Neutrophil (primary cell): ENCODE measurements at regions not wholly inside any gene's neighbourhood (a gene's known extent, or its start where the extent isn't known, plus 50 kb on each side); places are given as distances from the start of the nearest gene placed in this dataset.

Experiments used
- H3K27ac ChIP-seq: fragments of 200-600 bp; sonication (generic); 2 replicates; pipeline ENCODE4 v1.5.1; 2016; ENCODE audit warnings: mild to moderate bottlenecking, moderate library complexity
- H3K27me3 ChIP-seq: fragments of 200-600 bp; sonication (generic); 2 replicates; pipeline ENCODE4 v1.6.0; 2016; ENCODE audit warnings: mild to moderate bottlenecking
- H3K36me3 ChIP-seq: fragments of 200-600 bp; sonication (generic); 2 replicates; pipeline ENCODE4 v1.5.1; 2017
- H3K4me1 ChIP-seq, 2 experiments: fragments of 200-600 bp in 1 of 2; sonication (generic) in 1 of 2; 1 replicate in 1 of 2; 2 replicates in 1 of 2; pipeline versions ENCODE4 v1.5.1 to v1.6.1; 2013 to 2016; ENCODE audit warnings: low read depth in 1 of 2, low read length in 1 of 2, mild to moderate bottlenecking in 1 of 2, moderate library complexity in 1 of 2; ENCODE audit not compliant: control insufficient read depth in 1 of 2, insufficient read depth in 1 of 2
- H3K4me3 ChIP-seq, 2 experiments: fragments of 200-600 bp in 1 of 2; sonication (generic) in 1 of 2; 1 replicate in 1 of 2; 2 replicates in 1 of 2; pipeline ENCODE4 v1.5.1; 2013 to 2016; ENCODE audit warnings: low read depth in 1 of 2, low read length in 1 of 2, mild to moderate bottlenecking in 1 of 2, moderate library complexity in 1 of 2
- H3K9me3 ChIP-seq: fragments of 200-600 bp; sonication (generic); 2 replicates; pipeline ENCODE4 v1.5.1; 2016
- TF ChIP-seq, protein P1 (sequence below): fragments of 200-600 bp; sonication (generic); IDR thresholded peaks from 2 replicates; pipeline ENCODE4 v1.5.1; 2016; ENCODE audit warnings: antibody characterized with exemption

- TF ChIP-seq, protein P1, sequence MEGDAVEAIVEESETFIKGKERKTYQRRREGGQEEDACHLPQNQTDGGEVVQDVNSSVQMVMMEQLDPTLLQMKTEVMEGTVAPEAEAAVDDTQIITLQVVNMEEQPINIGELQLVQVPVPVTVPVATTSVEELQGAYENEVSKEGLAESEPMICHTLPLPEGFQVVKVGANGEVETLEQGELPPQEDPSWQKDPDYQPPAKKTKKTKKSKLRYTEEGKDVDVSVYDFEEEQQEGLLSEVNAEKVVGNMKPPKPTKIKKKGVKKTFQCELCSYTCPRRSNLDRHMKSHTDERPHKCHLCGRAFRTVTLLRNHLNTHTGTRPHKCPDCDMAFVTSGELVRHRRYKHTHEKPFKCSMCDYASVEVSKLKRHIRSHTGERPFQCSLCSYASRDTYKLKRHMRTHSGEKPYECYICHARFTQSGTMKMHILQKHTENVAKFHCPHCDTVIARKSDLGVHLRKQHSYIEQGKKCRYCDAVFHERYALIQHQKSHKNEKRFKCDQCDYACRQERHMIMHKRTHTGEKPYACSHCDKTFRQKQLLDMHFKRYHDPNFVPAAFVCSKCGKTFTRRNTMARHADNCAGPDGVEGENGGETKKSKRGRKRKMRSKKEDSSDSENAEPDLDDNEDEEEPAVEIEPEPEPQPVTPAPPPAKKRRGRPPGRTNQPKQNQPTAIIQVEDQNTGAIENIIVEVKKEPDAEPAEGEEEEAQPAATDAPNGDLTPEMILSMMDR = no peak
- H3K36me3 ChIP-seq = no peaks in the 10 kb centered on the region
Observed at GRCh38 chr6:1007159-1007558, 304.7 kb upstream of the FOXQ1 start.

DNA sequence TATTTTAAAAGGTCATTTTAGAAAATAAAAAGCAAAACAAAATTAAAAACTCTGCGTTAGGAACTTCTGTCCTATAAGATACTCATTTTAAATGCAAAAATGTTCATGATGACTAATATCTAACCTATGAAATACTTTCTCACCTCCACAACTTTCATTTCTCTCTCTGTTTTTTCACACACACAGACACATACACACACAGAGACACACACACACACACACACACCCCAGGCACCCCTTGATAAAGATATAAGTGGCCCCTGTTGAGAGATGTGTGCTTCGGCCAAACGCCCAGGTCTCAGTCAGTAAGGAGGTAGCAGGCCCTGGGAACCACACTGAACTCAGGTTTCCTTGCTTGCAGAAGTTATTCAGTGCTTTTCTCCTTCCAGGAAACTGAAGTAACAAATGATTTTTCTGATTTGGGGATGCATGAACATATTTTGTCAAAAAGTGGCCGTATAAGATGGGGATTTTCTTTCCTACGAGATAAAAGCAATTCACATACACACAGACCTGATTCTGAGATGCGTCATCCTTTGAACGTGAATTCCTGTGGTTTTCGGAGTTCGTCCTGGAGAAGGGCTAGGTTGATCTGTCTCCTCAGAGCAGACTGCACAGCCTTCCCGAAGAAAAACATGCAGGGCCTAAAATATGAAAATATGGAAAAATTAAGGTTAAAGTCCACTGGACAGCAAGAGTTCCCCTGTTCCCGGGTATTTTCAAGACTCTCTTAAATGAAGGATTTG is 306.8 kb upstream of the FOXQ1 start:
- H3K4me1 ChIP-seq = no peaks in the 10 kb centered on the region
- peaks cover 6% of the 10 kb centered on the region for H3K27me3 ChIP-seq
- H3K27ac ChIP-seq = no peak overlapping the region
- H3K4me3 ChIP-seq = no peak overlapping the region
- TF ChIP-seq, protein P1 = no peak
- H3K9me3 ChIP-seq = no peaks in the 10 kb centered on the region
- H3K36me3 ChIP-seq = no peaks in the 10 kb centered on the region

More at GRCh38 chr6:1007159-1007558, 304.7 kb upstream of the FOXQ1 start:
- Histone ChIP-seq H3K9me3 (no peaks in the 10 kb centered on the region), H3K27me3 (peaks cover 6% of the 10 kb centered on the region), H3K27ac (no peak overlapping the region), H3K4me1 (no peaks in the 10 kb centered on the region), H3K4me3 (no peak overlapping the region)

DNA sequence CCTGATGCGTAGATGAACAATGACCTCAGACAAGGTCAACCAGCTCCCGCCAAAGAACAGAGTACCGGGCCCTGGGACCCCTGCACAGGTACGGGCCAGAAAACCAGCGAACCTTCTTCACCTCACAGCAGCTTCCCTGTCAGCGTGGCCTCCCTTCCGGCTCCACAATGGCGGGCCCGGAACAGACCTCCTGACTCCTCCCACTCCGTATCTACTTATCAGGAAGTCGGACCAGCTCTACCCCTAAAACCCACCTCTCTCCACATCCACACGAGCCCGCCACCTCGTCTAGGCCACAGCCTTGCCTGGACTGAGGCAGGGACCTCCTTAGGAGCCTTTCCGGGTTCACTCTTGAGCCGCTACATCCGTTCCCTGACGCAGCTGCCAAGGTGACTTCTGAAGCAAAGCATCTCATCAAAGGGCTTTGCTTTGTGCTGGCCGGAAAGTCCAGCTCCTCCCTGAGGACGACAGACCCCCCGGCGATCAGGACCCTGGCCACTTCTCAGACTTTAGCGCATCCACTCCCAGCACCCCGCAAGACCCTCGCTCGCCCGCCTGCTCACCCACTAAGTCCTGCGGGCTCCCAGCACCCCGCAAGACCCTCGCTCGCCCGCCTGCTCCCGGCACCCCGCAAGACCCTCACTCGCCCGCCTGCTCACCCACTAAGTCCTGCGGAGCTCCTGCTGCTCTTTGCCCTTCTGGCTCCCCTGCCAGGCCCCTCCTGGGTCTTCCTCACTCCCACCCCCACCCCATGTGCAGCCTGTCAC is 308.3 kb upstream of the FOXQ1 start:
- TF ChIP-seq, protein P1 = no peak
- H3K4me3 ChIP-seq = no peak overlapping the region
- H3K36me3 ChIP-seq = no peaks in the 10 kb centered on the region
- no peak overlapping the region for H3K27ac ChIP-seq
- peaks cover 6% of the 10 kb centered on the region for H3K27me3 ChIP-seq
- H3K9me3 ChIP-seq = no peaks in the 10 kb centered on the region
- H3K4me1 ChIP-seq = no peaks in the 10 kb centered on the region

DNA sequence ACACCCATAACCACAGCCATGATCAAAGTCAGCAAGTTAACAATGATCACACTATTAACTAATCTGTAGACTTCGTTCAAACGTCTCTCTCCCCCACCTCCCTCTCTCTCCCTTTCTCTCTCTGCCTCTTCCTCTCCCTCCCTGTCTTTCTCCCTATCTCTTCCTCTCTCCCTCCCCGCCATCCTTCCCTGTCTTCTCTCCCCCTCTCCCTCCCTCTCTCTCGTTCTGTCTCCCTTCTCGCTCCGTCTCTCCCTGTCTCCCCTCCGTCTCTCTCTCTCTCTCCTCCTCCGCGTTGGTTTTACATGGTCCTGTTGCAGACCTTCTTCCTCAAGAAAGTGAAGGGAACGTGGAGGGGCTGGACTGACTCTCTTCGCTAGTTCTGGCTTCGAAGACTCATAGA is 308.9 kb upstream of the FOXQ1 start:
- peaks cover under 1% of the 10 kb centered on the region for H3K27me3 ChIP-seq
- TF ChIP-seq, protein P1 = no peak
- H3K36me3 ChIP-seq = no peaks in the 10 kb centered on the region
- no peaks in the 10 kb centered on the region for H3K9me3 ChIP-seq
- no peak overlapping the region for H3K27ac ChIP-seq
- H3K4me1 ChIP-seq = no peaks in the 10 kb centered on the region
- H3K4me3 ChIP-seq = no peak overlapping the region

DNA sequence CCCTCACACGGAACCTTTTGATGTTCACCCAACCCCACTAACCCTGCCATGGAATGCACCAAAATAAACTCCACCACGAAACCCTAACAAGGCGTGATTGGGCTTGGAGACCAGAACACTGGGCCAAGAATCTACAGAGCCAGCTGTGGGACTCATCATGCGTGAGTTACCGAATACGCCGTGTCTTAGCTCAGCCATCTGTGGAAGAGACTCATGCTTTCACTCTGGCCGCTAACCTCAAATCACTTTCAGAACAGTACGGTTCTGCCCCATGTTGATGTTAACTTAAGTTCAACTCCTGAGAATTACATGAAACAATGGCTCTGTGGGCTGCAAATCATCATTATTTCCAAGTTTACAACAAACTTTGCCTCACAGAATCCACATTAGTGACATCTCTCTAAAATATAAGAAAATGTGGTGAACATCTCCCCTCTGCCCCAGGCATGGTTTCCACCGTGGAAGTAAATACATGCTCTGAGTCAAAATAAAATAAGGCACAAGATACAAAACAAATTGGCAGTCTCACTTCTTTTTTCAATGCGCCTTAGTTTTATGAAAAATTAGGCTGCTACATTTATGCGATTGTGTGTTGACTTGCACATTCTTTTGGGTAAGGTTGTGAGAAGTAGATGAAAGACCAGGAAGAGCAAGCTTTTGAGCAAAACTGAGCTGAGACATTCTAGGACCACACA is 308.9 kb upstream of the EXOC2 start:
- Histone ChIP-seq H3K4me3 (no peak overlapping the region), H3K27me3 (no peaks in the 10 kb centered on the region), H3K27ac (no peak overlapping the region), H3K36me3 (no peaks in the 10 kb centered on the region), H3K4me1 (no peaks in the 10 kb centered on the region), H3K9me3 (no peaks in the 10 kb centered on the region)
- TF ChIP-seq, protein P1 = no peak
